H1 (cell line): ENCODE measurements at regions not wholly inside any gene's neighbourhood (a gene's known extent, or its start where the extent isn't known, plus 50 kb on each side); places are given as distances from the start of the nearest gene placed in this dataset.

Experiments
- CTCF ChIA-PET: fragments of 300-600 bp; sonication (Branson Sonifier 250); formaldehyde crosslinking; loops from one replicate; lab custom pipeline; 2021; ENCODE audit not compliant: partially characterized antibody; lab: Charles Lee
- POLR2A ChIA-PET: fragments of 300-600 bp; sonication (Branson Sonifier 250); formaldehyde crosslinking; loops from one replicate; lab custom pipeline; 2021; ENCODE audit warnings: inconsistent platforms; ENCODE audit not compliant: partially characterized antibody; lab: Charles Lee
- DNase-seq, 2 experiments: peaks; one replicate each; pipeline versions ENCODE4 v3.0.0 to v3.0.0-alpha.2; 2010 to 2022; ENCODE audit warnings: low spot score in 2 of 2, low read depth in 1 of 2, mixed read lengths in 1 of 2
- FAIRE-seq: peaks from 2 replicates; lab custom pipeline; 2011; peaks lifted over from hg19 to GRCh38; lab: Jason Lieb, UNC
- H2AFZ ChIP-seq: 2 replicates; pipeline ENCODE4 v1.8.1; 2012; ENCODE audit warnings: low read length, inconsistent platforms
- H2AK5ac ChIP-seq: 2 replicates; pipeline ENCODE4 v1.6.1; 2013; ENCODE audit warnings: low read depth, low read length
- H2BK120ac ChIP-seq: replicated peaks from 2 replicates; pipeline ENCODE3; 2013; ENCODE audit warnings: low read depth, low read length, inconsistent platforms
- H2BK12ac ChIP-seq: 2 replicates; pipeline ENCODE4 v1.6.1; 2013; ENCODE audit warnings: low read depth, low read length
- H2BK15ac ChIP-seq: 2 replicates; pipeline ENCODE4 v1.6.1; 2013; ENCODE audit warnings: low read length
- H2BK20ac ChIP-seq: 2 replicates; pipeline ENCODE4 v1.6.1; 2013; ENCODE audit warnings: low read length
- H2BK5ac ChIP-seq: 2 replicates; pipeline ENCODE4 v1.6.1; 2013; ENCODE audit warnings: low read depth, low read length
- H3K14ac ChIP-seq: 2 replicates; pipeline ENCODE4 v1.6.1; 2013; ENCODE audit warnings: inconsistent platforms; ENCODE audit not compliant: insufficient read length
- H3K18ac ChIP-seq: 2 replicates; pipeline ENCODE4 v1.6.1; 2013; ENCODE audit warnings: low read length; ENCODE audit errors: extremely low read depth
- H3K23ac ChIP-seq: 2 replicates; pipeline ENCODE4 v1.6.1; 2013; ENCODE audit warnings: inconsistent platforms; ENCODE audit not compliant: insufficient read length
- H3K23me2 ChIP-seq: 2 replicates; pipeline ENCODE4 v1.6.1; 2013; ENCODE audit warnings: low read depth, low read length
- H3K27ac ChIP-seq: 2 replicates; pipeline ENCODE4 v1.6.1; 2011; ENCODE audit warnings: low read depth, low read length, inconsistent platforms
- H3K27me3 ChIP-seq, 4 experiments: replicated peaks in 1 of 4; 1 replicate in 1 of 4; 2 replicates in 3 of 4; pipeline versions ENCODE4 v1.6.1 to v1.8.1; 2011 to 2013; ENCODE audit warnings: low read length in 3 of 4, mild to moderate bottlenecking in 3 of 4, inconsistent platforms in 2 of 4, mixed read lengths in 2 of 4, moderate library complexity in 1 of 4; ENCODE audit not compliant: control insufficient read depth in 3 of 4, insufficient read depth in 3 of 4; ENCODE audit errors: extremely low read depth in 1 of 4
- H3K36me3 ChIP-seq, 4 experiments: 2 replicates each; pipeline versions ENCODE4 v1.6.1 to v1.8.1; 2011 to 2013; ENCODE audit warnings: mild to moderate bottlenecking in 4 of 4, low read length in 3 of 4, moderate library complexity in 2 of 4, control low read depth in 1 of 4, inconsistent platforms in 1 of 4; ENCODE audit not compliant: insufficient read depth in 4 of 4, control insufficient read depth in 2 of 4
- H3K4ac ChIP-seq: replicated peaks from 2 replicates; pipeline ENCODE3; 2013; ENCODE audit warnings: low read length, low read depth, mixed read lengths, inconsistent platforms; ENCODE audit not compliant: insufficient read length
- H3K4me1 ChIP-seq, 4 experiments: replicated peaks in 1 of 4; 1 replicate in 1 of 4; 2 replicates in 3 of 4; pipeline versions ENCODE4 v1.6.1 to v1.8.1; 2011 to 2013; ENCODE audit warnings: low read length in 3 of 4, inconsistent platforms in 2 of 4, mixed read lengths in 1 of 4; ENCODE audit not compliant: insufficient read depth in 4 of 4, control insufficient read depth in 3 of 4
- H3K4me2 ChIP-seq, 2 experiments: 2 replicates each; pipeline versions ENCODE4 v1.6.1 to v1.8.1; 2011 to 2013; ENCODE audit warnings: low read depth in 2 of 2, low read length in 2 of 2, control low read depth in 1 of 2, inconsistent platforms in 1 of 2, mild to moderate bottlenecking in 1 of 2; ENCODE audit not compliant: insufficient read depth in 1 of 2
- H3K4me3 ChIP-seq, 4 experiments: fragments of 200-600, 300-600 bp in 1 of 4; sonication (generic), shearing (Covaris generic), sonication (Bioruptor Twin) in 1 of 4; 2 replicates each; pipeline versions ENCODE4 v1.5.1 to v1.8.1; 2011 to 2016; ENCODE audit warnings: low read length in 4 of 4, low read depth in 3 of 4, control low read depth in 2 of 4, inconsistent platforms in 2 of 4, mild to moderate bottlenecking in 2 of 4, mixed read lengths in 1 of 4, moderate library complexity in 1 of 4; ENCODE audit not compliant: insufficient read depth in 2 of 4; ENCODE audit errors: extremely low read depth in 1 of 4
- H3K56ac ChIP-seq: replicated peaks from 2 replicates; pipeline ENCODE3; 2013; ENCODE audit warnings: low read depth, mild to moderate bottlenecking, mixed read lengths, low read length, inconsistent platforms; ENCODE audit not compliant: insufficient read length
- H3K79me1 ChIP-seq: 2 replicates; pipeline ENCODE4 v1.6.1; 2013; ENCODE audit warnings: low read depth, low read length, control low read depth
- H3K79me2 ChIP-seq, 2 experiments: 2 replicates each; pipeline versions ENCODE4 v1.6.1 to v1.8.1; 2012 to 2013; ENCODE audit warnings: low read length in 2 of 2, mild to moderate bottlenecking in 2 of 2, inconsistent platforms in 1 of 2; ENCODE audit not compliant: insufficient read depth in 2 of 2, control insufficient read depth in 1 of 2
- H3K9ac ChIP-seq, 4 experiments: replicated peaks in 1 of 4; 1 replicate in 1 of 4; 2 replicates in 3 of 4; pipeline versions ENCODE4 v1.6.1 to v1.8.1; 2011 to 2013; ENCODE audit warnings: low read depth in 3 of 4, low read length in 3 of 4, control low read depth in 2 of 4, mild to moderate bottlenecking in 2 of 4, moderate library complexity in 2 of 4, inconsistent platforms in 1 of 4; ENCODE audit errors: extremely low read depth in 1 of 4
- H3K9me3 ChIP-seq, 2 experiments: 2 replicates each; pipeline versions ENCODE4 v1.6.1 to v1.8.1; 2012 to 2013; ENCODE audit warnings: mild to moderate bottlenecking in 2 of 2, moderate library complexity in 2 of 2, control low read depth in 1 of 2, inconsistent platforms in 1 of 2, low read depth in 1 of 2, low read length in 1 of 2, mixed read lengths in 1 of 2; ENCODE audit not compliant: insufficient read depth in 2 of 2
- H4K20me1 ChIP-seq, 2 experiments: replicated peaks in 1 of 2; 2 replicates each; pipeline versions ENCODE3 to v1.8.1; 2011 to 2013; ENCODE audit warnings: inconsistent platforms in 2 of 2, low read length in 2 of 2, mild to moderate bottlenecking in 1 of 2; ENCODE audit not compliant: insufficient read depth in 2 of 2, control insufficient read depth in 1 of 2
- H4K5ac ChIP-seq: 2 replicates; pipeline ENCODE4 v1.6.1; 2013; ENCODE audit warnings: low read length, low read depth, mixed read lengths, inconsistent platforms; ENCODE audit not compliant: insufficient read length
- H4K8ac ChIP-seq: 2 replicates; pipeline ENCODE4 v1.8.0; 2013; ENCODE audit warnings: mild to moderate bottlenecking, moderate library complexity, low read length, inconsistent platforms; ENCODE audit not compliant: insufficient read depth; ENCODE audit errors: extremely low read depth
- H4K91ac ChIP-seq: replicated peaks from 2 replicates; pipeline ENCODE3; 2013; ENCODE audit warnings: low read length, mixed read lengths, inconsistent platforms; ENCODE audit not compliant: insufficient read length
- ASH2L ChIP-seq: fragments of 200-600, 300-600 bp; sonication (generic); IDR thresholded peaks from one replicate; pipeline ENCODE4 v1.7.1; 2017; ENCODE audit warnings: low read length
- ATF3 ChIP-seq: IDR thresholded peaks from 2 replicates; pipeline ENCODE4 v1.6.1; 2011; ENCODE audit warnings: low read depth, mild to moderate bottlenecking, low read length; ENCODE audit not compliant: insufficient read depth
- GTF2F1 ChIP-seq: IDR thresholded peaks from 2 replicates; pipeline ENCODE4 v1.6.1; 2012; ENCODE audit warnings: low read depth, low read length, improper control_type of control experiment, borderline replicate concordance
- POLR2AphosphoS5 ChIP-seq: IDR thresholded peaks from 2 replicates; pipeline ENCODE4 v1.6.1; 2011; ENCODE audit warnings: low read depth, low read length
- RAD21 ChIP-seq, 2 experiments: IDR thresholded peaks in 1 of 2; conservative IDR thresholded peaks in 1 of 2; 2 replicates each; pipeline ENCODE4 v1.6.1; 2011; ENCODE audit warnings: low read depth in 2 of 2, low read length in 2 of 2, improper control_type of control experiment in 1 of 2, inconsistent platforms in 1 of 2, mild to moderate bottlenecking in 1 of 2, moderate library complexity in 1 of 2
- RBBP5 ChIP-seq: IDR thresholded peaks from 2 replicates; pipeline ENCODE4 v1.7.1; 2012; ENCODE audit warnings: low read depth, mild to moderate bottlenecking, inconsistent platforms, low read length, moderate library complexity, borderline replicate concordance
- RFX5 ChIP-seq: IDR thresholded peaks from 2 replicates; pipeline ENCODE4 v1.6.1; 2011; ENCODE audit warnings: low read depth, low read length, improper control_type of control experiment, borderline replicate concordance
- SIRT6 ChIP-seq: IDR thresholded peaks from one replicate; pipeline ENCODE4 v1.7.1; 2012; ENCODE audit warnings: low read length, inconsistent platforms
- SIX5 ChIP-seq: IDR thresholded peaks from 2 replicates; pipeline ENCODE4 v1.6.1; 2011; ENCODE audit warnings: mild to moderate bottlenecking, low read depth, low read length
- SP1 ChIP-seq: IDR thresholded peaks from 2 replicates; pipeline ENCODE4 v1.6.1; 2011; ENCODE audit warnings: low read depth, low read length
- SP4 ChIP-seq: IDR thresholded peaks from 2 replicates; pipeline ENCODE4 v1.6.1; 2012; ENCODE audit warnings: low read length, inconsistent platforms
- TEAD4 ChIP-seq: IDR thresholded peaks from 2 replicates; pipeline ENCODE4 v1.6.1; 2012; ENCODE audit warnings: low read depth, low read length, inconsistent platforms, mixed read lengths
- YY1 ChIP-seq: IDR thresholded peaks from 2 replicates; pipeline ENCODE4 v1.6.1; 2011; ENCODE audit warnings: low read depth, mild to moderate bottlenecking, low read length
- WGBS, 2 experiments: shearing (Covaris generic) in 1 of 2; methylation state at CpG; one replicate each; pipeline versions ENCODE4 v1.1.6 to v1.1.7; 2013 to 2015; ENCODE audit warnings: low lambda C conversion rate in 2 of 2, mixed read lengths in 2 of 2, inconsistent platforms in 1 of 2, low coverage in 1 of 2, missing lambda C conversion rate in 1 of 2; ENCODE audit not compliant: insufficient replicate concordance in 2 of 2, insufficient coverage in 1 of 2, insufficient read length in 1 of 2; ENCODE audit errors: extremely low coverage in 1 of 2, missing lambda C conversion rate in 1 of 2; 5-methylcytosine and 5-hydroxymethylcytosine counted together

GRCh38 chr13:80571346-80572307, 230.7 kb upstream of the SPRY2 start:
- H2BK12ac ChIP-seq, result 0 out of 2 replicates have a peak overlapping the region, but pooled peaks have one; percentile 30
- H4K5ac ChIP-seq, result no peak overlapping the region
- H2AFZ ChIP-seq, result 0 out of 2 replicates have a peak overlapping the region, but pooled peaks have one; percentile 86
- POLR2A ChIA-PET, result no interaction called here
- CTCF ChIA-PET, result interaction anchor here (1.5 kb wide), 1 partner anchor 215 kb away, joined by 3 read pairs; no protein-coding TSS in a partner anchor
- no peak overlapping the region for H3K4ac ChIP-seq
- H2BK15ac ChIP-seq, result no peak overlapping the region
- H4K91ac ChIP-seq, result no peak overlapping the region
- no peak overlapping the region for H2BK120ac ChIP-seq
- no peak overlapping the region for H3K4me2 ChIP-seq
- H3K27ac ChIP-seq, result no peak overlapping the region
- H2BK20ac ChIP-seq, result no peak overlapping the region
- WGBS, 2 experiments, result 81% methylated on average over 4 of the region's 4 CpGs; no CpG with 5 or more reads in 1 of the 2 experiments
- H3K36me3 ChIP-seq, result no peaks in the 10 kb centered on the region
- H3K27me3 ChIP-seq, result no peaks in the 10 kb centered on the region
- H2BK5ac ChIP-seq, result no peak overlapping the region
- H3K23ac ChIP-seq, result no peak overlapping the region
- FAIRE-seq (no peak), DNase-seq (no peak)
- H3K18ac ChIP-seq, result no peak overlapping the region
- H3K79me1 ChIP-seq, result no peaks in the 10 kb centered on the region
- no peaks in the 10 kb centered on the region for H4K20me1 ChIP-seq
- H3K4me1 ChIP-seq, result no peaks in the 10 kb centered on the region; a peak in 1 of 7 replicates
- H3K14ac ChIP-seq, result no peak overlapping the region
- no peak overlapping the region for H2AK5ac ChIP-seq
- H3K4me3 ChIP-seq, result no peak overlapping the region
- no peaks in the 10 kb centered on the region for H3K79me2 ChIP-seq
- no peaks in the 10 kb centered on the region for H3K9me3 ChIP-seq
- H4K8ac ChIP-seq, result no peak overlapping the region
- H3K23me2 ChIP-seq, result no peaks in the 10 kb centered on the region
- H3K56ac ChIP-seq, result no peak overlapping the region
- no peak overlapping the region for H3K9ac ChIP-seq
- no peak for TF ChIP-seq SIX5
- no peak for TF ChIP-seq GTF2F1
- TF ChIP-seq SP4, result no peak
- no peak for TF ChIP-seq TEAD4
- TF ChIP-seq POLR2AphosphoS5, result no peak
- no peak for TF ChIP-seq ASH2L
- TF ChIP-seq RBBP5, result no peak
- no peak for TF ChIP-seq RAD21 (IDR thresholded peaks at IDR 0.05 in 1 of 2, conservative IDR thresholded peaks at IDR 0.05 in 1 of 2; ENCODE audit: low read depth in 2 of 2, low read length in 2 of 2)
- TF ChIP-seq SIRT6, result no peak
- TF ChIP-seq YY1, result no peak
- TF ChIP-seq RFX5, result no peak
- no peak for TF ChIP-seq SP1
- TF ChIP-seq ATF3, result no peak
